Stomach (tissue), 4 donors: ENCODE measurements at regions not wholly inside any gene's neighbourhood (a gene's known extent, or its start where the extent isn't known, plus 50 kb on each side); places are given as distances from the start of the nearest gene placed in this dataset.

ENCODE experiments used
- EP300 ChIP-seq: sonication (generic); formaldehyde crosslinking; IDR thresholded peaks from one replicate; pipeline ENCODE4 v1.6.1; 2017; ENCODE audit warnings: antibody characterized with exemption
- POLR2A ChIP-seq, 4 donors: fragments of 450-650 bp; IDR thresholded peaks; one replicate each; pipeline ENCODE4 v1.6.1; 2016; ENCODE audit warnings: antibody characterized with exemption in 4 of 4, control low read depth in 2 of 4, mild to moderate bottlenecking in 1 of 4, moderate library complexity in 1 of 4
- POLR2AphosphoS5 ChIP-seq, 3 donors: sonication (generic); formaldehyde crosslinking; IDR thresholded peaks; one replicate each; pipeline ENCODE4 v1.6.1; 2016; ENCODE audit warnings: antibody characterized with exemption in 3 of 3
- TF ChIP-seq, protein P1 (sequence below), 7 experiments: fragments of 450-650 bp in 4 of 7; fragments of 200-600 bp in 3 of 7; sonication (generic) in 3 of 7; IDR thresholded peaks; one replicate each; pipeline ENCODE4 v1.5.1; 2016 to 2019; ENCODE audit warnings: antibody characterized with exemption in 7 of 7, control low read depth in 2 of 7, mild to moderate bottlenecking in 1 of 7

DNA sequence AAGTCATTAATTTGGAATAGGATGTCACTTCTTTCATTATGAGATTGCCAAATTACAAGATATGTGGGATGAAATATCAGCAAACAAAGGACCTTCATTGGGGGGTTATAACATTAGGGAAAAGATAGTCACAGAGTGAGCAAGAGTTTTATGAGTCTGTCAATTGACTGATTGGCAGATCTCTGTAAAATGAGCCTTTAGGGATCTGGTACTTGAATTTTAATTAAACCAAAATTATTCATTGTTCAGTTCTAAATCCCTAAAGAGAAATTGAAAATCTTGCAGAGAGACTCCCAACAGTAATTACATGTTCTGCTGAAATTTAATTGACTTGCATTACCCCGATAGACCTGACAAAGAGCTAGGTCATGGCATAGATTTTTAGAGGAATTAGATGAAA lies 768.1 kb upstream of the SPRY2 start:
- TF ChIP-seq POLR2A (IDR thresholded peaks at IDR 0.05) (no peak), POLR2AphosphoS5 (IDR thresholded peaks at IDR 0.05) (no peak), EP300 (no peak)
- TF ChIP-seq, protein P1, sequence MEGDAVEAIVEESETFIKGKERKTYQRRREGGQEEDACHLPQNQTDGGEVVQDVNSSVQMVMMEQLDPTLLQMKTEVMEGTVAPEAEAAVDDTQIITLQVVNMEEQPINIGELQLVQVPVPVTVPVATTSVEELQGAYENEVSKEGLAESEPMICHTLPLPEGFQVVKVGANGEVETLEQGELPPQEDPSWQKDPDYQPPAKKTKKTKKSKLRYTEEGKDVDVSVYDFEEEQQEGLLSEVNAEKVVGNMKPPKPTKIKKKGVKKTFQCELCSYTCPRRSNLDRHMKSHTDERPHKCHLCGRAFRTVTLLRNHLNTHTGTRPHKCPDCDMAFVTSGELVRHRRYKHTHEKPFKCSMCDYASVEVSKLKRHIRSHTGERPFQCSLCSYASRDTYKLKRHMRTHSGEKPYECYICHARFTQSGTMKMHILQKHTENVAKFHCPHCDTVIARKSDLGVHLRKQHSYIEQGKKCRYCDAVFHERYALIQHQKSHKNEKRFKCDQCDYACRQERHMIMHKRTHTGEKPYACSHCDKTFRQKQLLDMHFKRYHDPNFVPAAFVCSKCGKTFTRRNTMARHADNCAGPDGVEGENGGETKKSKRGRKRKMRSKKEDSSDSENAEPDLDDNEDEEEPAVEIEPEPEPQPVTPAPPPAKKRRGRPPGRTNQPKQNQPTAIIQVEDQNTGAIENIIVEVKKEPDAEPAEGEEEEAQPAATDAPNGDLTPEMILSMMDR (IDR thresholded peaks at IDR 0.05), result no peak
